ENCODE measurements at regions not wholly inside any gene's neighbourhood (a gene's known extent, or its start where the extent isn't known, plus 50 kb on each side); places are given as distances from the start of the nearest gene placed in this dataset.

DNA sequence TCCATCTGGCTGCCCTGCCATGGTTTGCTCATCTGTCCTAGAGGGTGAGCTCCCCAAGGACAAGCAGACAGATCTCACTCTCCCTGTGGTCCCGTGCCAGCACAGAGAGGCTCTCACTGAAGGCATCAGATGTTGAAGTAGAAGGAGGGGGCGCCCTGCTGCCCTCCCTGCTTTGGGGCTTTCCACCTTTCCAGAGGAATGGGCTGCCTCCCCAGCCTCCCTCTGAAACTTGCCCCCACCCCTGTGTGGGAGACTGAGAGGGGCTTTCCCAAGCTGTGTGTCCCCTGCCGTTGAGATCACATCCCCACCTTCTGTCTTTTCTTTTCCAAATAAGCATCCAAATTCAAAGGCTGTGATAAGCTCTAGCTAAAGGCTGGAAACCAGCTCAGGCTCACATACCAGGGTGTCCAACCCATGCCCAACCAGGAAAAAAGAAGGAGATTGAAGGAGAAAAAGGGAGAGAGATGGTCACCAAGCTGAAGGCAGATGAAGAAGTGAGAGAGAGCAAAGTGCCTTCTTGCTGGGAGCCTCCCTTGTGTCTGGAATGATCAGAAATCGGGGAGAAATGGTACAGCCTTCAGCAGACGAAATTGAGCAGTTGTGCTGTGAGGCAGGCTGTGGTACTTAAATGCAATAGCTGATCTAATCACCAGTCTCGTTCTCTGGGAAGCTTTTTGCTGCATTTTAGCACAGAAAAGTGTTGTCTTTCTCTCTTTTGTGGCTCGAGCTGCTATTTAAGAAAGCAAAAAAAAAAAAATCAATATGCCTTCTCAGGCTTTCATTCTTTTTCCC lies 145.9 kb upstream of the LHX1 start:
- no peaks in the 10 kb centered on the region for H3K9me3 ChIP-seq (ENCODE audit: control insufficient read depth in 1 of 2, insufficient read depth in 1 of 2, low read depth in 1 of 2, low read length in 2 of 2)

More for the DNA sequence above, 145.9 kb upstream of the LHX1 start:
- Histone ChIP-seq H2AFZ (ENCODE audit: low read depth, low read length, poor library complexity, severe bottlenecking) (no peak overlapping the region), H3K36me3 (ENCODE audit: control insufficient read depth in 1 of 2, insufficient read depth in 2 of 2, low read length in 2 of 2) (no peaks in the 10 kb centered on the region), H4K20me1 (ENCODE audit: insufficient read depth) (no peaks in the 10 kb centered on the region), H3K27me3 (ENCODE audit: insufficient read depth, low read length) (peaks cover 26% of the 10 kb centered on the region), H3K4me3 (replicated peaks in 1 of 2; ENCODE audit: low read depth in 1 of 2, low read length in 2 of 2) (no peak overlapping the region), H3K9me2 (ENCODE audit: insufficient read depth) (no peaks in the 10 kb centered on the region), H3K4me1 (ENCODE audit: control insufficient read depth in 1 of 2, insufficient read depth in 2 of 2, low read length in 2 of 2) (no peaks in the 10 kb centered on the region), H3K27ac (ENCODE audit: low read depth, low read length) (no peak overlapping the region), H3K79me2 (ENCODE audit: insufficient read depth, low read length) (no peaks in the 10 kb centered on the region), H3K4me2 (ENCODE audit: low read length) (no peak overlapping the region), H3K9ac (ENCODE audit: low read length) (no peak overlapping the region)
- no peak for DNase-seq (ENCODE audit: low read depth, low spot score)
- ATAC-seq, result no peak
- CTCF ChIA-PET, result no interaction called here
- POLR2A ChIA-PET, result no interaction called here
- TF ChIP-seq YY1 (IDR thresholded peaks at IDR 0.05; ENCODE audit: extremely low read depth, insufficient replicate concordance, low read depth, low read length) (no peak), SP1 (IDR thresholded peaks at IDR 0.05; ENCODE audit: low read depth) (no peak), TCF7L2 (IDR thresholded peaks at IDR 0.05; ENCODE audit: borderline replicate concordance, extremely low read depth, insufficient read depth, insufficient read length) (no peak), ZBTB33 (IDR thresholded peaks at IDR 0.05; ENCODE audit: extremely low read depth, insufficient replicate concordance, low read length) (no peak), POLR2AphosphoS5 (IDR thresholded peaks at IDR 0.05; ENCODE audit: low read depth, low read length) (no peak), ELF1 (IDR thresholded peaks at IDR 0.05; ENCODE audit: borderline replicate concordance, low read depth) (no peak), ZNF274 (IDR thresholded peaks at IDR 0.05; ENCODE audit: low read depth, low read length) (no peak)
- no TSS peak for BruUV-seq (replicated peaks)
- intact Hi-C loops (cut with micrococcal nuclease), result no loop called here
- RAD21 ChIA-PET (ENCODE audit: low non-redundant PET in 1 of 2, low total read pairs in 2 of 2, uncharacterized antibody in 2 of 2, unreplicated experiment in 2 of 2), result no interaction called here
